ENCODE measurements at regions not wholly inside any gene's neighbourhood (a gene's known extent, or its start where the extent isn't known, plus 50 kb on each side); places are given as distances from the start of the nearest gene placed in this dataset.

GRCh38 chr19:34576292-34576691 lies 94.7 kb downstream of the WTIP start:
- Mint-ChIP-seq H3K4me3 (ENCODE audit: unreplicated experiment) (no peak overlapping the region), H3K27ac (ENCODE audit: unreplicated experiment) (no peak overlapping the region), H3K9me3 (ENCODE audit: unreplicated experiment) (peaks cover 3% of the 10 kb centered on the region), H3K4me1 (ENCODE audit: low read depth, unreplicated experiment) (no peaks in the 10 kb centered on the region), H3K36me3 (ENCODE audit: insufficient read depth, unreplicated experiment) (no peaks in the 10 kb centered on the region), H3K27me3 (ENCODE audit: insufficient read depth, unreplicated experiment) (no peaks in the 10 kb centered on the region)
- no peaks in the 10 kb centered on the region for H3K4me1 ChIP-seq
- H3K27me3 ChIP-seq (replicated peaks; ENCODE audit: control insufficient read depth, insufficient read depth, low read length): no peaks in the 10 kb centered on the region
- BruUV-seq (replicated peaks): no TSS peak
- intact Hi-C loops (cut with micrococcal nuclease; ENCODE audit: unreplicated experiment): no loop called here
- no peak for DNase-seq
- CTCF ChIA-PET: no interaction called here
- no peak overlapping the region for H3K4me3 ChIP-seq (ENCODE audit: low read depth, low read length)
- POLR2A ChIA-PET: no interaction called here
- TF ChIP-seq, protein P1, sequence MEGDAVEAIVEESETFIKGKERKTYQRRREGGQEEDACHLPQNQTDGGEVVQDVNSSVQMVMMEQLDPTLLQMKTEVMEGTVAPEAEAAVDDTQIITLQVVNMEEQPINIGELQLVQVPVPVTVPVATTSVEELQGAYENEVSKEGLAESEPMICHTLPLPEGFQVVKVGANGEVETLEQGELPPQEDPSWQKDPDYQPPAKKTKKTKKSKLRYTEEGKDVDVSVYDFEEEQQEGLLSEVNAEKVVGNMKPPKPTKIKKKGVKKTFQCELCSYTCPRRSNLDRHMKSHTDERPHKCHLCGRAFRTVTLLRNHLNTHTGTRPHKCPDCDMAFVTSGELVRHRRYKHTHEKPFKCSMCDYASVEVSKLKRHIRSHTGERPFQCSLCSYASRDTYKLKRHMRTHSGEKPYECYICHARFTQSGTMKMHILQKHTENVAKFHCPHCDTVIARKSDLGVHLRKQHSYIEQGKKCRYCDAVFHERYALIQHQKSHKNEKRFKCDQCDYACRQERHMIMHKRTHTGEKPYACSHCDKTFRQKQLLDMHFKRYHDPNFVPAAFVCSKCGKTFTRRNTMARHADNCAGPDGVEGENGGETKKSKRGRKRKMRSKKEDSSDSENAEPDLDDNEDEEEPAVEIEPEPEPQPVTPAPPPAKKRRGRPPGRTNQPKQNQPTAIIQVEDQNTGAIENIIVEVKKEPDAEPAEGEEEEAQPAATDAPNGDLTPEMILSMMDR (IDR thresholded peaks at IDR 0.05; ENCODE audit: insufficient read depth in 1 of 2, low read depth in 1 of 2, low read length in 1 of 2, severe bottlenecking in 1 of 2, unreplicated experiment in 1 of 2): no peak
- H3K9me3 ChIP-seq: no peaks in the 10 kb centered on the region; the same call in 1 of the 2 replicates
- no peaks in the 10 kb centered on the region for H3K36me3 ChIP-seq (ENCODE audit: control insufficient read depth, insufficient read depth, low read length)

- no peak for DNase-seq
- no peak overlapping the region for H3K4me3 ChIP-seq (ENCODE audit: low read depth, low read length)
- peaks cover 7% of the 10 kb centered on the region for H3K9me3 ChIP-seq
- no peaks in the 10 kb centered on the region for H3K4me1 ChIP-seq
- BruUV-seq (replicated peaks): no TSS peak
- TF ChIP-seq, protein P1 (IDR thresholded peaks at IDR 0.05; ENCODE audit: insufficient read depth in 1 of 2, low read depth in 1 of 2, low read length in 1 of 2, severe bottlenecking in 1 of 2, unreplicated experiment in 1 of 2): no peak
- Mint-ChIP-seq H3K4me1 (ENCODE audit: low read depth, unreplicated experiment) (no peaks in the 10 kb centered on the region), H3K27me3 (ENCODE audit: insufficient read depth, unreplicated experiment) (no peaks in the 10 kb centered on the region), H3K27ac (ENCODE audit: unreplicated experiment) (no peak overlapping the region), H3K4me3 (ENCODE audit: unreplicated experiment) (no peak overlapping the region), H3K36me3 (ENCODE audit: insufficient read depth, unreplicated experiment) (no peaks in the 10 kb centered on the region), H3K9me3 (ENCODE audit: unreplicated experiment) (peaks cover 14% of the 10 kb centered on the region)
- H3K36me3 ChIP-seq (ENCODE audit: control insufficient read depth, insufficient read depth, low read length): no peaks in the 10 kb centered on the region
- intact Hi-C loops (cut with micrococcal nuclease; ENCODE audit: unreplicated experiment): no loop called here
- ChIA-PET POLR2A (no interaction called here), CTCF (interaction anchor here (0.5 kb wide), 1 partner anchor 521 kb away, joined by 3 read pairs; no protein-coding TSS in a partner anchor)
- H3K27me3 ChIP-seq (replicated peaks; ENCODE audit: control insufficient read depth, insufficient read depth, low read length): no peaks in the 10 kb centered on the region
Measured at GRCh38 chr19:34575206-34575605, 93.6 kb downstream of the WTIP start.

- intact Hi-C loops (cut with micrococcal nuclease; ENCODE audit: unreplicated experiment): no loop called here
- Mint-ChIP-seq H3K4me3 (ENCODE audit: unreplicated experiment) (no peak overlapping the region), H3K4me1 (ENCODE audit: low read depth, unreplicated experiment) (no peaks in the 10 kb centered on the region), H3K9me3 (ENCODE audit: unreplicated experiment) (peaks cover 16% of the 10 kb centered on the region), H3K27ac (ENCODE audit: unreplicated experiment) (no peak overlapping the region), H3K36me3 (ENCODE audit: insufficient read depth, unreplicated experiment) (no peaks in the 10 kb centered on the region), H3K27me3 (ENCODE audit: insufficient read depth, unreplicated experiment) (no peaks in the 10 kb centered on the region)
- no peak overlapping the region for H3K4me3 ChIP-seq (ENCODE audit: low read depth, low read length)
- no TSS peak for BruUV-seq (replicated peaks)
- no peaks in the 10 kb centered on the region for H3K36me3 ChIP-seq (ENCODE audit: control insufficient read depth, insufficient read depth, low read length)
- CTCF ChIA-PET: no interaction called here
- POLR2A ChIA-PET: no interaction called here
- no peak for DNase-seq
- no peaks in the 10 kb centered on the region for H3K27me3 ChIP-seq (replicated peaks; ENCODE audit: control insufficient read depth, insufficient read depth, low read length)
- no peaks in the 10 kb centered on the region for H3K4me1 ChIP-seq
- TF ChIP-seq, protein P1 (IDR thresholded peaks at IDR 0.05; ENCODE audit: insufficient read depth in 1 of 2, low read depth in 1 of 2, low read length in 1 of 2, severe bottlenecking in 1 of 2, unreplicated experiment in 1 of 2): no peak
- H3K9me3 ChIP-seq: peaks cover 11% of the 10 kb centered on the region
Measured at GRCh38 chr19:34574704-34575103, 93.1 kb downstream of the WTIP start.

Data from Caco-2 (cell line).